Nephron progenitor cell (in vitro differentiated cells): ENCODE measurements at regions not wholly inside any gene's neighbourhood (a gene's known extent, or its start where the extent isn't known, plus 50 kb on each side); places are given as distances from the start of the nearest gene placed in this dataset.

Experiments
- DNase-seq: peaks from one replicate; pipeline ENCODE4 v3.0.0; 2021
- H3K27ac Mint-ChIP-seq: 2 replicates; pipeline ENCODE4 v1.8.0; 2021; ENCODE audit warnings: mild to moderate bottlenecking, moderate library complexity, mixed read lengths
- H3K27me3 Mint-ChIP-seq: 2 replicates; pipeline ENCODE4 v1.8.0; 2021; ENCODE audit warnings: mild to moderate bottlenecking, low read depth, mixed read lengths; ENCODE audit not compliant: poor library complexity
- H3K36me3 Mint-ChIP-seq: 2 replicates; pipeline ENCODE4 v1.8.0; 2021; ENCODE audit warnings: low read depth, mixed read lengths
- H3K4me1 Mint-ChIP-seq: 2 replicates; pipeline ENCODE4 v1.8.0; 2021; ENCODE audit warnings: mixed read lengths
- H3K4me3 Mint-ChIP-seq: 2 replicates; pipeline ENCODE4 v1.8.0; 2021; ENCODE audit warnings: mild to moderate bottlenecking, moderate library complexity, mixed read lengths
- H3K9me3 Mint-ChIP-seq: 2 replicates; pipeline ENCODE4 v1.8.0; 2021; ENCODE audit warnings: mild to moderate bottlenecking, moderate library complexity, mixed read lengths
- CTCF ChIP-seq: fragments of 200-600 bp; sonication (generic); IDR thresholded peaks from 2 replicates; pipeline ENCODE4 v1.5.0; 2021; ENCODE audit warnings: antibody characterized with exemption

GRCh38 chr21:39108291-39109162 is 74.7 kb downstream of the PSMG1 start:
- no peak for TF ChIP-seq CTCF
- H3K4me1 Mint-ChIP-seq: peaks cover 30% of the 10 kb centered on the region
- peaks cover 4% of the 10 kb centered on the region for H3K27me3 Mint-ChIP-seq
- H3K9me3 Mint-ChIP-seq: peaks cover 10% of the 10 kb centered on the region
- no peak overlapping the region for H3K27ac Mint-ChIP-seq
- no peak for DNase-seq
- H3K4me3 Mint-ChIP-seq: no peak overlapping the region
- peaks cover 7% of the 10 kb centered on the region for H3K36me3 Mint-ChIP-seq

GRCh38 chr21:39107739-39108138 is 75.5 kb downstream of the PSMG1 start:
- no peak overlapping the region for H3K4me3 Mint-ChIP-seq
- peaks cover 29% of the 10 kb centered on the region for H3K4me1 Mint-ChIP-seq
- no peak for DNase-seq
- peaks cover 13% of the 10 kb centered on the region for H3K9me3 Mint-ChIP-seq
- no peak overlapping the region for H3K27ac Mint-ChIP-seq
- peaks cover 6% of the 10 kb centered on the region for H3K27me3 Mint-ChIP-seq
- TF ChIP-seq CTCF: no peak
- H3K36me3 Mint-ChIP-seq: peaks cover 7% of the 10 kb centered on the region

- H3K9me3 Mint-ChIP-seq: peaks cover 18% of the 10 kb centered on the region
- H3K4me1 Mint-ChIP-seq: peaks cover 32% of the 10 kb centered on the region
- H3K4me3 Mint-ChIP-seq: no peak overlapping the region
- H3K36me3 Mint-ChIP-seq: peaks cover 10% of the 10 kb centered on the region
- no peak for DNase-seq
- peak overlapping the region; percentile 92 for H3K27ac Mint-ChIP-seq
- peaks cover 6% of the 10 kb centered on the region for H3K27me3 Mint-ChIP-seq
- no peak for TF ChIP-seq CTCF
Measured at GRCh38 chr21:39106881-39107462, 76.3 kb downstream of the PSMG1 start.

GRCh38 chr21:39105836-39106235 is 77.4 kb downstream of the PSMG1 start:
- H3K9me3 Mint-ChIP-seq: peaks cover 30% of the 10 kb centered on the region
- DNase-seq: no peak
- H3K27me3 Mint-ChIP-seq: peaks cover 6% of the 10 kb centered on the region
- no peak for TF ChIP-seq CTCF
- no peak overlapping the region for H3K4me3 Mint-ChIP-seq
- no peak overlapping the region for H3K27ac Mint-ChIP-seq
- peaks cover 21% of the 10 kb centered on the region for H3K36me3 Mint-ChIP-seq
- peaks cover 44% of the 10 kb centered on the region for H3K4me1 Mint-ChIP-seq

GRCh38 chr21:39105341-39105765 is 77.9 kb downstream of the PSMG1 start:
- DNase-seq: no peak
- H3K27ac Mint-ChIP-seq: peak overlapping the region; percentile 51

More at GRCh38 chr21:39105341-39105765, 77.9 kb downstream of the PSMG1 start:
- peaks cover 44% of the 10 kb centered on the region for H3K4me1 Mint-ChIP-seq
- peaks cover 35% of the 10 kb centered on the region for H3K9me3 Mint-ChIP-seq
- H3K36me3 Mint-ChIP-seq: peaks cover 26% of the 10 kb centered on the region
- TF ChIP-seq CTCF: no peak
- H3K27me3 Mint-ChIP-seq: peaks cover 6% of the 10 kb centered on the region
- H3K4me3 Mint-ChIP-seq: no peak overlapping the region
